Neural progenitor cell (in vitro differentiated cells): ENCODE measurements at regions not wholly inside any gene's neighbourhood (a gene's known extent, or its start where the extent isn't known, plus 50 kb on each side); places are given as distances from the start of the nearest gene placed in this dataset.

Experiments
- CTCF ChIP-seq: fragments of 200-600 bp; sonication (generic); IDR thresholded peaks from 2 replicates; pipeline ENCODE4 v1.5.1; 2017; ENCODE audit warnings: antibody characterized with exemption, mild to moderate bottlenecking
- EZH2 ChIP-seq: fragments of 200-600 bp; sonication (generic); IDR thresholded peaks from 2 replicates; pipeline ENCODE4 v1.6.1; 2017; ENCODE audit warnings: antibody characterized with exemption, mild to moderate bottlenecking, moderate library complexity
- EZH2phosphoT487 ChIP-seq: fragments of 200-600 bp; sonication (generic); IDR thresholded peaks from 2 replicates; pipeline ENCODE4 v1.6.1; 2017; ENCODE audit warnings: antibody characterized with exemption

- TF ChIP-seq CTCF (no peak), EZH2phosphoT487 (no peak), EZH2 (no peak)
These were observed 146.3 kb upstream of the APCDD1 start for GRCh38 chr18:10308154-10308553.
